CD8-positive, alpha-beta memory T cell (primary cell): ENCODE measurements at regions not wholly inside any gene's neighbourhood (a gene's known extent, or its start where the extent isn't known, plus 50 kb on each side); places are given as distances from the start of the nearest gene placed in this dataset.
"Not testable (repeated sequence)": the region's sequence is repeated elsewhere in the genome, so short reads cannot be mapped to it uniquely, and the experiment has no call there.

ENCODE experiments used
- CTCF ChIA-PET: fragments of 350-600 bp; sonication (Branson Sonifier 250); formaldehyde crosslinking; loops from one replicate; lab custom pipeline; 2021; ENCODE audit warnings: antibody characterized with exemption; lab: Charles Lee
- POLR2A ChIA-PET: fragments of 350-600 bp; sonication (Branson Sonifier 250); formaldehyde crosslinking; loops from one replicate; lab custom pipeline; 2021; ENCODE audit warnings: antibody characterized with exemption; lab: Charles Lee
- DNase-seq, 5 donors: peaks; one replicate each; pipeline versions ENCODE4 v3.0.0 to v3.0.0-alpha.2; 2020 to 2022; ENCODE audit warnings: mixed read lengths in 1 of 5
- H3K27ac ChIP-seq: one replicate; pipeline ENCODE4 v1.7.0; 2013; ENCODE audit warnings: low read depth, mild to moderate bottlenecking, low read length, moderate library complexity
- H3K27me3 ChIP-seq: 2 replicates; pipeline ENCODE4 v1.7.0; 2013; ENCODE audit warnings: low read length, mild to moderate bottlenecking; ENCODE audit not compliant: insufficient read depth, poor library complexity, severe bottlenecking
- H3K36me3 ChIP-seq: 2 replicates; pipeline ENCODE4 v1.7.0; 2013; ENCODE audit warnings: mild to moderate bottlenecking, low read length, moderate library complexity; ENCODE audit not compliant: insufficient read depth
- H3K4me1 ChIP-seq: 2 replicates; pipeline ENCODE4 v1.7.0; 2013; ENCODE audit warnings: mild to moderate bottlenecking, low read length, moderate library complexity; ENCODE audit not compliant: insufficient read depth
- H3K4me3 ChIP-seq: 2 replicates; pipeline ENCODE4 v1.7.0; 2013; ENCODE audit warnings: mild to moderate bottlenecking, low read length
- H3K9me3 ChIP-seq: 2 replicates; pipeline ENCODE4 v1.7.0; 2013; ENCODE audit warnings: mild to moderate bottlenecking, low read length
- H3K27ac Mint-ChIP-seq, 8 donors: one replicate each; pipeline ENCODE4 v1.8.0; 2020 to 2021; ENCODE audit warnings: mixed read lengths in 8 of 8, mild to moderate bottlenecking in 6 of 8, inconsistent platforms in 3 of 8, moderate library complexity in 3 of 8
- H3K27me3 Mint-ChIP-seq, 2 donors: one replicate each; pipeline ENCODE4 v1.8.0; 2020 to 2021; ENCODE audit warnings: mixed read lengths in 2 of 2, mild to moderate bottlenecking in 1 of 2, moderate library complexity in 1 of 2
- H3K36me3 Mint-ChIP-seq, 3 donors: one replicate each; pipeline ENCODE4 v1.8.0; 2020 to 2021; ENCODE audit warnings: mixed read lengths in 3 of 3, inconsistent platforms in 1 of 3, mild to moderate bottlenecking in 1 of 3
- H3K4me1 Mint-ChIP-seq, 3 donors: one replicate each; pipeline ENCODE4 v1.8.0; 2020 to 2021; ENCODE audit warnings: mixed read lengths in 3 of 3, inconsistent platforms in 1 of 3, mild to moderate bottlenecking in 1 of 3
- H3K4me3 Mint-ChIP-seq, 7 donors: one replicate each; pipeline ENCODE4 v1.8.0; 2020 to 2021; ENCODE audit warnings: mixed read lengths in 7 of 7, mild to moderate bottlenecking in 6 of 7, moderate library complexity in 4 of 7, inconsistent platforms in 2 of 7
- H3K9me3 Mint-ChIP-seq, 5 donors: one replicate each; pipeline ENCODE4 v1.8.0; 2020 to 2022; ENCODE audit warnings: mixed read lengths in 5 of 5, mild to moderate bottlenecking in 3 of 5, moderate library complexity in 2 of 5, inconsistent platforms in 1 of 5

GRCh38 chr18:1539276-1539675, 634.6 kb downstream of the ADCYAP1 start:
- ChIA-PET CTCF (interaction anchor here (0.9 kb wide), 1 partner anchor 11 kb away, joined by 3 read pairs; no protein-coding TSS in a partner anchor), POLR2A (no interaction called here)
- Mint-ChIP-seq H3K27me3 (peaks cover 0 to 3% of the 10 kb centered on the region in 2 donors), H3K9me3 (peaks cover 2 to 11% (median 2%) of the 10 kb centered on the region in 5 donors), H3K4me1 (no peaks in the 10 kb centered on the region), H3K4me3 (no peak overlapping the region), H3K36me3 (no peaks in the 10 kb centered on the region), H3K27ac (no peak overlapping the region)
- no peaks in the 10 kb centered on the region for H3K36me3 ChIP-seq
- H3K27ac ChIP-seq = no peak overlapping the region
- no peak for DNase-seq
- no peaks in the 10 kb centered on the region for H3K9me3 ChIP-seq
- no peak overlapping the region for H3K4me3 ChIP-seq
- no peaks in the 10 kb centered on the region for H3K27me3 ChIP-seq
- no peaks in the 10 kb centered on the region for H3K4me1 ChIP-seq

DNA sequence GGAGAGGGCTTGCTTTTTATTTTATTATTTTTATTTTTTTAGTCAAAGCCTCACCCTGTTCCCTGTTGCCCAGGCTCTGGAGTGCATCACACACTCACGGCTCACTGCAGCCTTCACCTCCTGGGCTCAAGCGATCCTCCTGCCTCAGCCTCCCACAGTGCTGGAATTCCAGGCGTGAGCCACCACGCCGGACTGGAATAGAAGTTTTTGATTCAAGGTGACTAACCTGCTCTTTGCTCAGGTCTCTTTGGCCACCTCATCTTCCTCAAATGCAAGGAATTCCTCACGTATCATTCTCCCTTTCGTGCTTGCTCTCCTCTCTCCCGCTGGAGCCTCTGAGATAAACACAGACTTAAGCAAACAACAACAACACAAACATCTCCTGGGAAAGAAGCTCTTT, 636.8 kb downstream of the ADCYAP1 start:
- Histone ChIP-seq H3K4me3 (no peak overlapping the region), H3K27ac (no peak overlapping the region), H3K27me3 (no peaks in the 10 kb centered on the region), H3K36me3 (no peaks in the 10 kb centered on the region), H3K9me3 (no peaks in the 10 kb centered on the region), H3K4me1 (no peaks in the 10 kb centered on the region)
- H3K27ac Mint-ChIP-seq = no peak overlapping the region
- H3K27me3 Mint-ChIP-seq = peaks cover 0 to 3% of the 10 kb centered on the region in 2 donors
- CTCF ChIA-PET = no interaction called here
- peaks cover 0 to 5% (median 2%) of the 10 kb centered on the region in 5 donors for H3K9me3 Mint-ChIP-seq
- DNase-seq = no peak
- POLR2A ChIA-PET = no interaction called here
- H3K36me3 Mint-ChIP-seq = no peaks in the 10 kb centered on the region
- no peaks in the 10 kb centered on the region for H3K4me1 Mint-ChIP-seq
- H3K4me3 Mint-ChIP-seq = no peak overlapping the region

DNA sequence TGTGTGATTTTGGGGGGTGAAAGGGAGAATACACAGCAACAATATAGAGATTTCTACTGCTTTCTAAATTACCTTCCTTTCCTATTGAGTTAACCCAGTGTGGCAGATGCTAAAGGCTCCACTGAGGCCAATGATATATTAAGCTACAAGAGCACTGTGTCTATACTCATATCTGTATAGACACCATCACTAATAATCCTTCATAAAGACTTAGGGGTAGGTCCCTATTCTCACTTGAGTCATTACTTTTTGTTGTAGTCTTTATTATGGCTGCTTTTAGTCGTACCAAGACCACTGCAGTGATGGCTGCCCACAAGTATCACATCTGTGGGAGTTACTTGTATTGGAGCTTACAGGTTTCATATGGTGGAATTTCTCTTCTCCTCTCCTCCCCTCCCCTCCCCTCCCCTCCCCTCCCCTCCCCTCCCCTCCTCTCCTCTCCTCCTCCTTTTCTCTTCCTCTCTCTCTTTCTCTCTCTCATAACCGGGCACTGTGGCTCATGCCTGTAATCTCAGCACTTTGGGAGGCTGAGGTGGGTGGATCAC, 637.6 kb downstream of the ADCYAP1 start:
- no peaks in the 10 kb centered on the region for H3K36me3 Mint-ChIP-seq
- no peak for DNase-seq
- Histone ChIP-seq H3K4me1 (no peaks in the 10 kb centered on the region), H3K9me3 (no peaks in the 10 kb centered on the region), H3K4me3 (no peak overlapping the region), H3K27ac (no peak overlapping the region), H3K27me3 (no peaks in the 10 kb centered on the region), H3K36me3 (no peaks in the 10 kb centered on the region)
- H3K27me3 Mint-ChIP-seq = peaks cover 0 to 3% of the 10 kb centered on the region in 2 donors
- POLR2A ChIA-PET = no interaction called here
- peaks cover 0 to 7% (median 2%) of the 10 kb centered on the region in 5 donors for H3K9me3 Mint-ChIP-seq
- H3K4me1 Mint-ChIP-seq = no peaks in the 10 kb centered on the region
- CTCF ChIA-PET = no interaction called here
- no peak overlapping the region for H3K4me3 Mint-ChIP-seq
- no peak overlapping the region for H3K27ac Mint-ChIP-seq

DNA sequence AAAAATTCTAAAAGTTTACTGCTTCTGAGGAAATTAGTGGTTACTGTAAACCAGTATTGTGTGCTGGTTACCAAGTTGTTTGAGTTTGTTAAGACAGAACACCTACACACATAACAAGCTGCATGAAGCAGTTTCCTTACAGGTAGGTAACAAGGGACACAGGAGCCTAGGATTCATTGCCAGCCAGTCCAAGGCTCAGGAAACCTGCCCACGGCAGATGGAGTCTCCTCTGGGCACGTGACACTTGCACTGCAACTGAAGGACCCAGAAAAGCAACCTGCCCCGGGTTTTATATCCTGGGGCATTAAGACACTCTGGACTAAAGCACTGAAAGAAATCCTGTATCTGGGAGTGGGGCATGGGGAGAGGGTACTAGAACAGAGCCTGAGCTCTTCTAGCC, 639.3 kb downstream of the ADCYAP1 start:
- Mint-ChIP-seq H3K4me3 (no peak overlapping the region), H3K4me1 (no peaks in the 10 kb centered on the region), H3K27me3 (no peaks in the 10 kb centered on the region), H3K9me3 (peaks cover 0 to 6% (median 5%) of the 10 kb centered on the region in 5 donors), H3K36me3 (no peaks in the 10 kb centered on the region), H3K27ac (no peak overlapping the region)
- CTCF ChIA-PET = no interaction called here
- Histone ChIP-seq H3K27me3 (no peaks in the 10 kb centered on the region), H3K27ac (no peak overlapping the region), H3K9me3 (no peaks in the 10 kb centered on the region), H3K4me3 (no peak overlapping the region), H3K4me1 (no peaks in the 10 kb centered on the region), H3K36me3 (no peaks in the 10 kb centered on the region)
- DNase-seq = no peak
- POLR2A ChIA-PET = no interaction called here

DNA sequence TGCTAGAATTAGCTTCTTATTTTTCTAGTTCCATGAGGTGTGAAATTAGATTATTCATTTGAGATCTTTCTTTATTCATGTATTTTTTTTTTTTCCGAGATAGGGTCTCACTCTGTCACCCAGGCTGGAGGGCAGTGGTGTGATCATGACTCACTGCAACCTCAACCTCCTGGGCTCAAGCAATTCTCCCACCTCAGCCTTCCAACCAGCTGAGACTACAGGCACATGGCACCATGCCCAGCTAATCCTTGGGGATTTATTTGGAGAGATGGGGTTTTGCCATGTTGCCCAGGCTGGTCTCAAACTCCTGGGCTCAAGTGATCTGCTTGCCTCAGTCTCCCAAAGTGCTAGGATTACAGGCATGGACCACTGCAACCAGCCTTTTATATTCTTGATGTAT, 653.0 kb downstream of the ADCYAP1 start:
- H3K36me3 Mint-ChIP-seq, DNase-seq, H3K27ac ChIP-seq, POLR2A ChIA-PET, CTCF ChIA-PET, H3K9me3 ChIP-seq, H3K4me3 ChIP-seq, H3K4me1 ChIP-seq, H3K4me3 Mint-ChIP-seq, H3K4me1 Mint-ChIP-seq, H3K27me3 ChIP-seq, H3K27me3 Mint-ChIP-seq, H3K36me3 ChIP-seq, H3K27ac Mint-ChIP-seq: not testable (repeated sequence)
- peaks cover 0 to 17% (median 5%) of the 10 kb centered on the region in 5 donors for H3K9me3 Mint-ChIP-seq

- POLR2A ChIA-PET = no interaction called here
- Mint-ChIP-seq H3K4me3 (no peak overlapping the region), H3K4me1 (no peaks in the 10 kb centered on the region), H3K9me3 (peaks cover 0 to 17% (median 5%) of the 10 kb centered on the region in 5 donors), H3K27me3 (peaks cover 0 to 1% of the 10 kb centered on the region in 2 donors), H3K36me3 (no peaks in the 10 kb centered on the region), H3K27ac (no peak overlapping the region)
- no peaks in the 10 kb centered on the region for H3K9me3 ChIP-seq
- no peaks in the 10 kb centered on the region for H3K4me1 ChIP-seq
- no peak overlapping the region for H3K4me3 ChIP-seq
- H3K27ac ChIP-seq = no peak overlapping the region
- H3K36me3 ChIP-seq = no peaks in the 10 kb centered on the region
- CTCF ChIA-PET = no interaction called here
- no peak for DNase-seq
- no peaks in the 10 kb centered on the region for H3K27me3 ChIP-seq
Observed at GRCh38 chr18:1559563-1559962, 654.9 kb downstream of the ADCYAP1 start.

DNA sequence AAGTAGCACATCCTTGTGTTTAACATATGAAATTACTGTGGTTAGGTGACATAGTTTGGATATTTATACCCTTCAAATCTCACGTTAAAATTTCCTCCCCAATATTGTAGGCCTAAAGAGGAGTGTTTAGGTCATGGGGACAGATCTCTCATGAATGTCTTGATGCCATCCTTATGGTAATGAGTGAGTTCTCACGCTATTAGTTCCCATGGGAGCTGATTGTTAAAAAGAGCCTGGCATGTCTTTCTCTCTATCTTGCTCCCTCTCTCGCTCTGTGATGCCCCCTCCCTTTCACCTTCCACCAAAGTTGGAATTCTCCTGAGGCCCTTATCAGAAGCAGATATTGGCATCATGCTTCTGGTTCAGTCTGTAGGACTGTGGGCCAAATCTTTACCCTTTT, 660.1 kb downstream of the ADCYAP1 start:
- Histone ChIP-seq H3K9me3 (no peaks in the 10 kb centered on the region), H3K4me3 (no peak overlapping the region), H3K36me3 (no peaks in the 10 kb centered on the region), H3K27ac (no peak overlapping the region), H3K4me1 (no peaks in the 10 kb centered on the region), H3K27me3 (no peaks in the 10 kb centered on the region)
- H3K36me3 Mint-ChIP-seq = no peaks in the 10 kb centered on the region
- H3K27ac Mint-ChIP-seq = no peak overlapping the region
- POLR2A ChIA-PET = no interaction called here
- H3K4me3 Mint-ChIP-seq = no peak overlapping the region
- H3K27me3 Mint-ChIP-seq = peaks cover 0 to 1% of the 10 kb centered on the region in 2 donors
- H3K4me1 Mint-ChIP-seq = no peaks in the 10 kb centered on the region
- H3K9me3 Mint-ChIP-seq = peaks cover 0 to 3% (median 0%) of the 10 kb centered on the region in 5 donors
- CTCF ChIA-PET = no interaction called here
- no peak for DNase-seq

GRCh38 chr18:1571206-1571605, 666.5 kb downstream of the ADCYAP1 start:
- H3K9me3 ChIP-seq = no peaks in the 10 kb centered on the region
- POLR2A ChIA-PET = no interaction called here
- H3K4me3 Mint-ChIP-seq = no peak overlapping the region
- CTCF ChIA-PET = no interaction called here
- H3K27ac Mint-ChIP-seq = no peak overlapping the region
- no peaks in the 10 kb centered on the region for H3K27me3 ChIP-seq
- no peaks in the 10 kb centered on the region for H3K4me1 ChIP-seq
- no peak overlapping the region for H3K27ac ChIP-seq
- no peak overlapping the region for H3K4me3 ChIP-seq
- no peaks in the 10 kb centered on the region for H3K36me3 Mint-ChIP-seq
- H3K27me3 Mint-ChIP-seq = no peaks in the 10 kb centered on the region
- H3K9me3 Mint-ChIP-seq = no peaks in the 10 kb centered on the region
- DNase-seq = no peak
- no peaks in the 10 kb centered on the region for H3K36me3 ChIP-seq
- no peaks in the 10 kb centered on the region for H3K4me1 Mint-ChIP-seq
